RPMI7951 (cell line): ENCODE measurements at regions not wholly inside any gene's neighbourhood (a gene's known extent, or its start where the extent isn't known, plus 50 kb on each side); places are given as distances from the start of the nearest gene placed in this dataset.
A peak's percentile ranks its signal among the peaks of the same experiment; 100 is the strongest.

Source experiments
- DNase-seq: peaks from one replicate; pipeline ENCODE4 v3.0.0-alpha.2; 2012; ENCODE audit warnings: low read depth

DNA sequence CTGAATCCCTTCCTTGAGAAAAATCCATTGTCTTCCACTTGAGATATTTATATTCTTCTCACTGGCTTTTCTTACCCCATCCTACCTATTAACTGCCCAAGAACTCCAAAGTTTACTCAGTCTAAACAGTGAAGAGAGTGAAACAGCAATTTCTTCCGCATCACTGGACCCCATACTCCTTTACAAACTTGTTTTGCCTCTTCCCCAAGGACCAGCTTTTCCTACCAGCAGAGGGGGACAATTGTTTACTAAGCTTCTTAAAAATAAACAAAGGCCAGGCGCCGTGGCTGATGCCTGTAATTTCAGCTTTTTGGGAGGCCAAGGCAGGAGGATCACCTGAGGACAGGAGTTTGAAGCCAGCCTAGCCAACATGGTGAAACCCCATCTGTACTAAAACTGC is 52.0 kb downstream of the LRATD1 start:
- DNase-seq = no peak

DNA sequence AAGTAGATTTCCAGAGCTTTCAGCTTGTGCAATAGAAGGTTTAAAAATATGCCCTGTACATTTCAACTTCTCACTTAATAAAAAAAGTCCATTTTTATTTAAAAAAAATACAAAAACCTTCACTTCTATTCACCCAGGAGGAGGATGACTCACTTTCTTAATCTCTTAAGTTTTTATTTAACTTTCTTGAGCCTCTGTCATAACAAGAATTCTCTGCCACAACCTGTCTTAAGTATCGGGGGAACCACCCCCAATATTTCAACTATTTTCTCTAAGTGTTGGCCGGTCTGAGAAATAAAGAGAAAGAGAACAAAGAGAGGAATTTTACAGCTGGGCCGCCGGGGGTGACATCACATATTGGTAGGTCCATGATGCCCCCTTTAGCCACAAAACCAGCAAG is 58.4 kb downstream of the LRATD1 start:
- no peak for DNase-seq

DNA sequence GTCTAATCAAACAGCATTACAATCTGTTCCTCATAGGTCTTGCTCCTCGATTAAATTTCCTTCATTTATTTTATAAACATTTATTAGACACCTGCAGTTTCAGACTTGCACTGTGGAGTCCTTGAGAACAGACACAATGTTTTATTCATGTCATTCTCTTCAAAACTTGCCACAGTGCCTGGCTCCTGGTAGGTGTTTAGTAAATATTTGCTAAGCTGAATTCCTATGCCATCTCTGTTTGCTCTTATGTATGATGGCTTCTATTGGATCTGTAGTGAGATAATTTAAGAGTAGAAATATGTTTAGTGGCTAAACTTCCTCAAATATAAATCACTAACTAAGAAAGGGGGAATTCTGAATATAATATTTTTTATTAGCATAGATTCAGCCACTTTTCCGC is 61.4 kb downstream of the LRATD1 start:
- no peak for DNase-seq

DNA sequence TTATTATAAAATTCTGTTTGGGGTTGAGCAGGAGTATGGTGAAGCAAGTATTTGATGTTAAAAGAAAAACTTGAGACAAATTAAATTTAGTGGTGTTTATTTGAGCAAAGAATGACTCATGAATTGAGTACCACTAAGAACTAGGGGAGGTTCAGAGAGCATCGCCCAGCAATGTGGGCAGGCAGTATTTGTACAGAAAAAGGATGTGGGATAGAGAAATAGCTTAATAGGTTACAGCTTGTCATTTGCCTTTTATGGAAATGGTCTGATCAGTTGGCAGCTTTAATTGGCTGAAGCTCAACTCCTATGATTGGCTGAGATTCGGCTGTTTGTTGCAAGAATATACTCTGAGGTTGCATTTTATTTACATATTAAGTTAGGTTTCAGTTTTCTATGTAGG is 68.2 kb downstream of the LRATD1 start:
- DNase-seq = peak; percentile 27

DNA sequence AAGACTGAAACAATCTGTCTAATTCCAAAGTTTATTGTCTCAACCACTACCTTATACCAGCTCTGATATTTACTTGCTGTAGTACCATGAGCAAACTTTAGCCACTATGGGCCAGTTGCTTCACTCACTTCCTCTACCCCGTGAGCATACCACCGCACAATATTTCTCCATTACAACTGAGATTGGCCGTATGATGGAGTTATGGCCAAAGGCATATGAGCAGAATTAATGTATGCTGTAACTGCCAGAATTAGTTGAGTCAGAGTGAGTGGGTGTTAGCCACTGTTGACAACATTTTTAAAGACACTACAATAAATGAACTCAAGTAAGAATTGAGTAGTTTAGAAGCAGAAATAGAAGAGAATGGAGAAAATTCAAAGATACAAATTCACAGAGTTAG is 69.7 kb downstream of the LRATD1 start:
- no peak for DNase-seq

DNA sequence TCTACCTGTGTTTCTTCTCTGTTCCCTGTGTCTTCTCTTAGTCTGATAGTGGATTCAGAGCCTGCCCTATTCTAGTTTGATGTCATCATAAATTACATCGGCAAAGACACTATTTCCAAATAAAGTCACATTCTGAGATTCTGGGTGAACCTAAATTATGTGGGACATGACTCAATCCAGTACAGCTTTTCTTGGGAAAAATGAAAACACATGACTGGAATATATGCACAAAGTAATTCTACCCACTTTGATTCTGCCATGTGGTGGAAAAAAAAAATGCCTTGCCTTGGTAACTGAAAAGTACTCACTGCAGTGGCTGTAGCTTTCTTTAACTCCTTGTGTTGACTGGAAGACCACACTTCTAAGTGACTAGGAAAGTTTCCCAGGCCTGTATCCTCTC is 73.7 kb downstream of the LRATD1 start:
- DNase-seq = no peak

DNA sequence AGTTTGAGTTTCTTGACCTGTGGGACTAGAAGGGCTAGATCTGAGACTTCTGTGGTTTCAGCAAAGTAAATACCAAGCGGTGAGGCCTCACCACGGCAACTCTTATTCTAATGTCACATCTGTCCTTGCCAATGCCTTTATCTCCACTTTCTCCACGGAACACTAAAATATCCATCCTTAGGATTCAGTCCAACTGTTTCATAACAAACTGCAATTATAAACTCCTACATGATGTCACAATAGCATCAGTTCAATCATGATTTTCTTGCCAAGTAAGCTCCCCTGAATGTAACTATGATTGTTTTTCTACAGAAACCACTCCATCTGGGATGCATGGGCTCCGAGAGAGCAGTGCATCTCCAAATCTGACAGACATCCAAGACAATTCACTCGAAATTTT is 79.6 kb downstream of the LRATD1 start:
- DNase-seq = no peak

DNA sequence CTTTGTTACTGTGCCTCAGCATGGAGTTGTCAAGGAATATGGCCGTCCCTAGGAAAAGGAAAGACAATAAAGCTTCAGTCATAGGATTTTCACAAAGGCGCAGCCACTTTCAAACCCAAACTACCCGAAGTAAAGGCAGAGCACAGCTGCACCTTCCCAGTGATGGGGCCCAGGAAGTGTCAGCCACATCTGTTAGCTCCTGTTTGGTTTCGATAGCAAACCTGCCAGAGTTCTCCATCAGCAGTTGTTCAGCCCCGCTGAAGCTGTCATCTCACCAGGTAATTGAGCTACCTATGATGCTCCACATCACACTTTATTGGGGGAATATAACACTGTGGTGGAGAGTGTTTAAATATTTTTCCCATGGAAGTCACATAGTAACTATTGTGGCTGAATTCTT is 80.7 kb downstream of the LRATD1 start:
- DNase-seq = no peak

DNA sequence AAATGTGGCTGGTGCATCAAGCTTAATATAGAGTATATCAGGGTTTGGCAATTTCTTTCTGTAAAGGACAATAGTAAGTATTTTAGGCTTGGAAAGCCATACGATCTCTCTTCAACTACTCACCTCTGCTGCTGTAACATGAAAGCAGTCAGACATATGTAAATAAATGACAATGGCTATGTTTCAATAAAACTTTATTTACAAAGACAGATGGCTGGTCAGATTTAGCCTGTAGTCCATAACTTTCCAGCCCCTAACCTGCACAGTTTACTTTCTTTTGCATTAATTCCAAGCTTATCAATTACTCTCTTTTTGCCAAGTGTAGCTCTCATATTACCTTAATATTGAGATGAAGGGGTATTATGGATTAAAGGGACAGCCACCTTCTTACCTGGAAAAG is 83.1 kb downstream of the LRATD1 start:
- no peak for DNase-seq

DNA sequence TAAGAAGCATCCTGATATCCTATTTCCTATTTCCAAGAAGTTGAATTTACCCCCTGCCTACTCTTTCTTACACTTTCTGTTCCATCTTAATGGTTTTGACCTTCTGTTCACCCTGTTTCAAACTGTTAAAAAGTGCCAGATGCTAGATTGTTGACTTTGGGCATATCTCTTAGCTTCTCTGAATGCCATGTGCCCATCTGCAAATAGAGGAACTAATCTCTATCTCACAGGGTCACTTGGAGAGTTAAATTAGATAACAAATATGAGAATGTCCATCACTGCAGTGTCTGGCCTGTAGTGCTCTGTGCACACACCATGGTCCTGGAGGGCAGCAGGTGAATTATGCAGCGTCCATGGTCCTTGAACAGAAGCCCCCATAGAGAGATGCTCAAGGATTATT is 83.8 kb downstream of the LRATD1 start:
- no peak for DNase-seq

DNA sequence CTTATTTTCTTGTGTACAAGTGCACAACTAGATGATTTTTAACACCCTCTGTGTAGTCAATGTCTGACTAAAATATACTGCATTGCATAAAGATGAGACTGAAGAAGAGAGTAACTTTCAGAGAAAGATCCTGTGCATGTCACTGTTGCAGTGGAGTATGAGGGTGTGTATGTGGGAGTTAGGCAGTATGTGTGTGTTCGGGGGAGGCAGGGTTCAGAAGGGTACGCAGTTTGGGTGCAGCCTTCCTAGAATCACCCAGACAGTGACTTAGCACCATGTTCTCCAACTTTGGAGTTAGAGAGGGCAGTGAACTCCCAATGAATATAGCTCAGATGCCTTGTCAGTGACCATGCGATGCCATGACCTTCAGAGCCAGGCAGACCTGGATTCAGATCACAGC is 84.6 kb downstream of the LRATD1 start:
- no peak for DNase-seq

DNA sequence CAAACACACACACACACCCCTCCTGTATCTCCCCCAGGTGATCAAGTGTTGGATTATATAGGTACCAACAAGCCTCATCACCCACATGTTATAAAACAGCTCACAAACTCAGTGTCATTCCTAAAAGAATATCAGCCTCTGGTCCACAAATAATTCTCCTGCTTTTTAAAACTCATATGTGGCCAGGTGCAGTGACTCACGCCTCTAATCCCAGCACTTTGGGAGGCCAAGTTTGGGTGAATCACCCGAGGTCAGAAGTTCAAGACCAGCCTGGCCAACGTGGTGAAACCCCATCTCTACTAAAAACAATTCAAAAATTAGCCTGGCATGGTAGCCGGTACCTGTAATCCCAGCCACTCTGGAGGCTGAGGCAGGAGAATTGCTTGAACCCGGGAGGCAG is 87.8 kb downstream of the LRATD1 start:
- DNase-seq = peak; percentile 18

DNA sequence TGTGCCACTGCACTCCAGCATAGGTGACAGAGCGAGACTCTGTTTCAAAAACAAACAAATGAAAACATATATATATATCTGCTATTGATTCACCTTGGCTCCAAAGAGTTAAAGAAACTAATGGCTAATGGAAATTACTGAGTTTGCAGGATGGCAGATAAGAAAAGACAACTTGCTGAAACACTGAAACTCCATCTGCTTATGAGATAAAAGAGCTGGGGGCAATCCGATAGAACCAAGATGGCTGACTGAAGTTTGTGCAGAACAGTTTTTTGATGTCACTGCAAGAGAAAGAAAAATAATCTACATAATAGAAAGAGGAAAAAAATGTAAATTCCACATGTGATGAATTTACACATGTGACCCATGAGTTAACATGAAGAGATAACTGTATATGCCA is 88.2 kb downstream of the LRATD1 start:
- no peak for DNase-seq

DNA sequence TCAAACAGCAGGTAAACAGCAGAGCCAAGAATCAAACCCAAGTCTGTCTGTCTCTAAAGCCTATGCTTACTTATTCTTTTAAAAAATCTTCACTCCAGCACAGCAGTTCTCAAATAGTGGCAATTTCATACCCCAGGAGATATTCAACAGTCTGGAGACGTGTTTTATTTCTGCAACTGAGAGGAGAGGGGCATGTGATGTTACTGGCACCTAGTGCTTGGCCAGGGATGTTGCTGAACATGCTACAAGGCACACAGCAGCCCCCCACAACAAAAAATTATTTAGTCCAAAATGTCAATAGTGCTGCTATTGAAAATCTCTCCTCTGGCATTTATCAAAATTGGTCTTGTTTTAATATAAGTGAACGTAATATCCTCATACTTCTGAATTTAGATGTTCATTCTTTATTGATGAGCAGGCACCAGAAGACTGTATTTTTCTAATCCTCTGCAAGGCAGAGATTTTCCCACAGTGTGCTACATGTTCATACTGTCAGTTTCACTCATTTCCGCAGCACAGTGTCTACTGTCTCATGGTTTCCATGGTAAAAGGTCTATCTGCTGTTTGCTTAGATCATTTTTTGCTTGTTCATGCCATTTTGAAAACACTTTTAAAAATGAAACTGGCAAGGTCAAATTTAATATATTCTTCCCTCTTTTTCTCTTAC is 90.5 kb downstream of the LRATD1 start:
- DNase-seq = no peak

DNA sequence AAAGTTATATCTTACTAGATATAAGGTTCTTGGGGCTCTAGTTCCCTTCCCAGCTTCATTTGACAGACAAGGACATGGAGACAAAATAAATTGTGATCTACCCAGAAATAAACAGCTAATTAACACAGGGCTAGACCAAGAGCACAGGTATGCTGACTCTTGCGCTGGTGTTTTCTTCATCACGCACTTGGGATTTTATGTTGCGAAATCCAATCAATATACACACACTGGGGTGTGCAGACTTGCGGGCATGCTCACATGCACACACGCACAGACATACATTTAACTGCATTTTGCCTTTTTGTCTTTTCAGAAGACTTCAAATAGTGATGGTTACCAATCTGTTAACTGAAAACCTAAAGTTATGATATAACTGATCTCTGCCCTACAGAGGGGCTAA is 91.2 kb downstream of the LRATD1 start:
- no peak for DNase-seq

DNA sequence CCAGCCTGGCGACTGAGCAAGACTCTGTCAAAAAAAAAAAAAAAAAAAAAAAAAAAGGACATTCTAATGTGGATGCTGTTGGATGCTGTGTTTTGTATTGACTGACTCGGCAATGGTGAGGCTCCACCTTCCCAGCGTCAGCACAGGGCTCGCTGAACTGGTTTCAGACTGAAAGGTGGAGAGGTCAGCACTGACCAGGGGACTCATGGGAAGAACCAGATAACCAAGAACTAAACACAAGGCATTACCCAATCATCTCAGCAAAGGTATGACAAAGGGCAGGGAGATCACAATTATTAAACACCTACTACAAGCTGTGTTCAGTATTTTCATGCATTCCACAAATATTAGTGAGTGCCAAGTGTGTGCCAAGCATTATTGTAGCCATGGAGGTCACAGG is 103.2 kb downstream of the LRATD1 start:
- DNase-seq = no peak

DNA sequence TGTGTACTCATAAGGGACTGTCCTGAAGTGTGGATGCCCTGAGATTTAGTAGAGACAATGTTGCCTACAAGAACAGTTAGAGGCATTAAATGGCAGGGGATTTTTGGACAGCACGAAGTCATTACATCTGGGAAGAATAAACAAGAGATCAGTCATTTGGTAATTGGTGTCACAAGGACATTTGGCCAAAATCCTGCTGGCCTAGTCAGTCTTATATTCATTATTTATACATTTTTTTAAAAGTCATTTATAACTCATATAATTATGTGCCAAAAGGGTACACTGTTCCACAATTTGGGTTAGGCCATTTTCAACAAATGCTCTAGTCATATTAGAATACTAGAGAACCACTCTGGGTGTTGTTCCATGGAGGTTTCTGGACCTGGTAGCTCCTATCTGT is 104.7 kb downstream of the LRATD1 start:
- no peak for DNase-seq

DNA sequence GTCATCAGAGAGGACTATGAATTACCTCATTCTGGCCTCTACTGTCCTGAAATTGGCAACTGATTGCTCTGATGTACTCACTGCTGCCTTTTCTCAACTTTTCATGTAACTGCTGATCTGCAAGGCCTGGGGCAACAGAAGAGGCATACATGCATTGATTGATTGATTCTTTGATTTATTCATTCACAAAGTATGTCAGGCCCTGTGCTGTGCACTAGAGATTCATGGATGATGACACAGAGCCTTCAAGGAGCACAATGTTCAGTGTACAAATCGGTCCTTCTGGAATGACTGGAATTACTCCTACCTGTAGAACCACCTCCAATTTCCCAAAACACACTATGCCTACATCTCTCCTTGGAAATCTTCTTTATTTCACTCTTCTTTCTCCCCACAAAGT is 111.3 kb downstream of the LRATD1 start:
- DNase-seq = no peak

DNA sequence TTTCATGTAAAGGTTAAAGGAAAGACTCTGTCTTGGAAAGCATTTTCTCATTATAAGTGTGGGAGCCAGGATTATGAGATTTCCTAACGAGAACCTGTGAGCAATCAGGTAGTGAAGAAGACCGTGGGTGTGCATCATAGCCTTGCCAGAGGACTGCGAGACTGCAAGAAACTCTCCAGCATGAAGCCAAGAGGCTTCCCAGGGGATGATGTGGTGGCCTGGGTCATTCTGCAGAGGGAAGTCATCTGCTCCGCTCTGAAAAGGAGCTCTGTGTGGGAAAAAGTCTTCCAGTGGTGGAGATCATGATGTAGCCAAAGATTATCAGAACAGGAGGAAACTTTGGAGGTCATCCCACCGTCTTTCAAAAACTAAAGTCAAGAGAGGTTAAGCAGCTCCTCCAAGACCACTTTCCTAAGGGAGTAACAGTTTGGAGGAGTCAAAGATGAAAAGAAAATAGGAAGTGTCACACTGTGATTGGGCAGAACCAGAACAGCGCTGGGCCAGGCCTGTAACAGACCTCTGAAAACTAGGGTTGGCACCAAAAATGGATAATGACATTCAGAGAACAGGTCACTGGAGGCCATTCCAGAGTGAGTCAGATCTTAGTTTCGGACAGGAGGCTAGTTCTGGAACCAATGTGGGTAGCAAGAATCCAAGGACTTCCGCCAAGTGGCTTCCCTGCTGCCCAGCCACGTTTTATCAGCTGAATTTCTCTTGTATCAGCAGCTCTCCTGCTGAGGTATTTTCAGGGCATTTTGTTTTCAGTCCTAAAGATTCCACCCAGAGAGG is 113.0 kb downstream of the LRATD1 start:
- no peak for DNase-seq

DNA sequence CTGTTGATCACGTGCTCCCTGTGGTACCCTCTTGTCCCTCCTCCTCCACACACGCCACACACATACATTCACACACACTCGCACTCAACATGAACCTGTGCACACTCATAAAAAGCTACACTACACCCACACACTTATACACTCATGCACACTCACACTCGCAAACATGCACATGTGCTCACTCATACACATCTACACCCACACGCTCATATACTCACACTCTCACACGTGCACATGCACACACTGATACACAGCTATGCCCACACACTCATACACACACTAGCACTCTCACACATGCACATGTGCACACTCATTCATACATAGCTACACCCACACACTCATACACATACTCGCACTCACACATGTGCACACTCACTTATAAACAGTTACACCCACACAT is 113.6 kb downstream of the LRATD1 start:
- DNase-seq = no peak

DNA sequence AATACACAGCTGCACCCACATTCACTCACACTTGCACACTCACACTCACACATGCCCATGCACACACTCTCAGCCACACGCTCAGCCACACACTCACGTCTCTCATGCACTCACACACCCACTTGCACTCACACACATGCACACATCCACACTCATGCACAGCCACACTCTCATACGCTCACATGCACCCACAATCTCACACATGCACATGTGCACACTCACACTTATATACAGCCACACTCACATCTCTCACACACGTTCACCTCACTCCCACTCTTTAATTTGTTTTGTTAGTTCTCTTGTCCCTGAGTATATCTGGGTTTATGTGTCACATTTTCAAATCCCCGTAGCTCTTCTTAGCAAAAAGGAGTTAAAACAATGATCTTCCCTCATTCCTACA is 114.9 kb downstream of the LRATD1 start:
- DNase-seq = no peak

DNA sequence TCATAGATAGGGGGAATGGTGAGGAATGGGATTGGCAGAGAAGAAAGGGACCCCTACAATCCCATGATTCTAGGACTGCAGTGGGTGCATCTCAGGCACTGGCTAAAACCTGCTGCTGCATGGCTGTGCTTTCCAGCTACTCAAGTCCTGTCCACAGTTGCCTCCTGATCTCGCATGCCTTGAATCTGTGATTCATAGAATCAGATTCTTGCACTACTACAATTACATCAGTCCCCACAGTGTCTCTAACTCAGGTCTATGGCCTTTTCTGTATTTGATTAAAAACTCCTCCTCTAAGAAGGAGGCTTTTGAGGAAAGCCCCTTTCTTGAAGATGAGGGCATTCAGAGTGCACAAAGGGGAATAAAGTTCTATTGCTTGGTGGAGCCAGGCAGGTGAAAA is 117.4 kb downstream of the LRATD1 start:
- DNase-seq = no peak

DNA sequence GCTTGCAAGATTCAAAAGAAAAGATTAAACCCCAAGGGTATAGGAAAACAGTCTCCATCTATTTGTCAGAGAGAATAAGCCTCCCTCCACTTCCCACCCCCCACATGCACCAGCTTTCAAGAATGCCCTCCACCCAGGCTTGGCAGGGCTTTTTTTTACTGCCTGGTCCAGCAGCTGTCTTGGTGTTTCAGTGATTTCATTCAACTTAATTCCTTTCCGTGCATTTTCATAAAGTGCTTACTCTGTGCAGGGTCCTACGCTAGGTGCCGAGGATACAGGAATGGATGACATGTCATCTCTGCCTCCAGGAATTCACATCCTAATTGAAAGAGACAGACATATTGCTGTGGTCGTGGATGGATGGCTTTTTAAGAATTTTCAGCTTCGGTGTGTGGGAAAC is 117.9 kb downstream of the LRATD1 start:
- no peak for DNase-seq

DNA sequence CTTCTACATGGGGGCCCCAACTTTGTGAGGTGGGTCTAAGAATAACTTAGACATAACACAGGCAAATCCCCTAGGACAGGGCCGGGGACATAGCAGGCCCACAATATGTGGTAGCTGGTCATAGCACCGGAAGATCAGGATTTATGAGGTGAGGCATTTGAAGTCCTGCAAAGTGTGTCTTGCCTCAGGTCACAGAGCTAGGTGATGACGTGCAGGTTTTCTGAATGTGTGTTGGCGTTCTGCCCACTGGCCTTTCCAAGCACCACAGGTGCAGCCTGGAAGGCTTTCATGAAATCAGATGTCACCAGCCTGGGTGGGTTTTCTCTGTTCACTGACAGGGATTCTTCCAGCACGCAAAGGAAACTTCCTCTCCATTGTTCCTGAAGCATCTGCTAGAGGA is 119.1 kb downstream of the LRATD1 start:
- DNase-seq = no peak
